GM23248 (cell line): ENCODE measurements at regions not wholly inside any gene's neighbourhood (a gene's known extent, or its start where the extent isn't known, plus 50 kb on each side); places are given as distances from the start of the nearest gene placed in this dataset.

ENCODE experiments used
- DNase-seq: peaks from one replicate; pipeline ENCODE4 v3.0.0-alpha.2; 2015
- H2AFZ ChIP-seq: fragments of 200-600 bp; sonication (generic); 2 replicates; pipeline ENCODE4 v1.6.1; 2016; ENCODE audit warnings: antibody characterized with exemption
- H3F3A ChIP-seq: fragments of 200-600 bp; sonication (generic); 2 replicates; pipeline ENCODE4 v1.6.1; 2016; ENCODE audit warnings: mild to moderate bottlenecking, antibody characterized with exemption, mixed run types; ENCODE audit not compliant: insufficient read depth
- H3K27ac ChIP-seq: fragments of 200-600 bp; sonication (generic); 2 replicates; pipeline ENCODE4 v1.5.1; 2016; ENCODE audit warnings: mild to moderate bottlenecking
- H3K27me3 ChIP-seq: fragments of 200-600 bp; sonication (generic); replicated peaks from 2 replicates; pipeline ENCODE4 v1.6.1; 2016; ENCODE audit warnings: mild to moderate bottlenecking; ENCODE audit not compliant: insufficient read depth
- H3K36me3 ChIP-seq: fragments of 200-600 bp; sonication (generic); 2 replicates; pipeline ENCODE4 v1.6.1; 2016; ENCODE audit warnings: low read depth, mild to moderate bottlenecking
- H3K4me1 ChIP-seq: fragments of 200-600 bp; sonication (generic); 2 replicates; pipeline ENCODE4 v1.6.1; 2016; ENCODE audit warnings: mild to moderate bottlenecking; ENCODE audit not compliant: insufficient read depth
- H3K4me2 ChIP-seq: fragments of 200-600 bp; sonication (generic); one replicate; pipeline ENCODE4 v1.6.1; 2016; ENCODE audit warnings: mild to moderate bottlenecking; ENCODE audit not compliant: unreplicated experiment
- H3K4me3 ChIP-seq: fragments of 200-600 bp; sonication (generic); 2 replicates; pipeline ENCODE4 v1.5.1; 2016; ENCODE audit warnings: mild to moderate bottlenecking
- H3K79me2 ChIP-seq: fragments of 200-600 bp; sonication (generic); 2 replicates; pipeline ENCODE4 v1.6.1; 2016; ENCODE audit warnings: mild to moderate bottlenecking; ENCODE audit not compliant: insufficient read depth
- H3K9ac ChIP-seq: fragments of 200-600 bp; sonication (generic); 2 replicates; pipeline ENCODE4 v1.6.1; 2016; ENCODE audit warnings: mild to moderate bottlenecking
- H3K9me2 ChIP-seq: fragments of 200-600 bp; sonication (generic); 2 replicates; pipeline ENCODE4 v1.6.1; 2016; ENCODE audit warnings: mixed run types, mild to moderate bottlenecking, moderate library complexity; ENCODE audit not compliant: insufficient read depth
- H3K9me3 ChIP-seq: fragments of 200-600 bp; sonication (generic); one replicate; pipeline ENCODE4 v1.6.1; 2017; ENCODE audit warnings: low read depth
- H4K20me1 ChIP-seq: fragments of 200-600 bp; sonication (generic); 2 replicates; pipeline ENCODE4 v1.6.0; 2016; ENCODE audit not compliant: insufficient read depth
- EZH2 ChIP-seq: fragments of 200-600 bp; sonication (generic); IDR thresholded peaks from 2 replicates; pipeline ENCODE4 v1.6.1; 2018; ENCODE audit warnings: antibody characterized with exemption, mild to moderate bottlenecking; ENCODE audit not compliant: insufficient read depth, poor library complexity, severe bottlenecking
- EZH2phosphoT487 ChIP-seq: fragments of 200-600 bp; sonication (generic); IDR thresholded peaks from 2 replicates; pipeline ENCODE4 v1.6.1; 2018; ENCODE audit warnings: antibody characterized with exemption, moderate library complexity, mild to moderate bottlenecking, low read depth; ENCODE audit not compliant: insufficient read depth
- WGBS, 2 experiments: methylation state at CpG; one replicate each; pipeline ENCODE4 v1.1.6; 2015 to 2017; ENCODE audit warnings: low lambda C conversion rate in 2 of 2, low coverage in 1 of 2; ENCODE audit errors: missing lambda C conversion rate in 2 of 2; 5-methylcytosine and 5-hydroxymethylcytosine counted together
- in situ Hi-C: fragments of 300-500 bp; cut with MboI; formaldehyde crosslinking; loops from 2 replicates; pipeline ENCODE4 v1.15.0; 2020

GRCh38 chr10:21337171-21337792 lies 188.2 kb downstream of the SKIDA1 start:
- TF ChIP-seq EZH2phosphoT487, result no peak
- no peak for TF ChIP-seq EZH2
- no peak overlapping the region for H2AFZ ChIP-seq

DNA sequence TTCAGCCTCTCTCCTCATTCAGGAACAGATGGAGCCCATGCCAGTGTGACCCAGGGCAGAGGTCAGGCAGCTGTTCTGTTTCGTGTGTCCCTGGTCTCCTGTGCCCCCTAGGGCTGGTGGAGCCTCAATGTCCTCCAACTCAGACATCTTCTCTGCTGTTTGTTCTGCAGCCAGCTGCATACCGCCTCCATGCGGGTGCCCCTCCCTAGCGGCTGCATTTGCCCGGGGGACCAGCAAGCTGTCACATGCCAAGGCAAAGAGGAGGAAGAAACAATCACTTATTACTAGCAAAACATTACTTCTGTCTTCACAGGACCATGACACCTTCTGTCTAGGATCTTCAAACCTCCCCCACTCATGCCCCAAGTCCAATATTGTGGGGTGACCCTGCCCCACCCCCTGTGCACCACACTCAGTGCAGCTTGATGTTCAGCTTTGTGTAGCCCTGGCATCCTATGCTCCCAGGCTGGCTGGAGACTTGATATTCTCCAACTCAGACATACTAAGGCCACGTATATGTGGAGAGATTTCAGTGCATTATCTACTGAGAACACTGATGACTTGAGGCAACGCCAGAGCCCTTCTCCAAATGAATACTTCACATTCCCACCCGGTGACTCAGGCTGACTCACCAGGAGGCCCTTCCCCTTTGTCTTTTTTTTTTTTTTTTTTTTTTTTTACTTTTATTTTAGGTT lies 188.9 kb downstream of the SKIDA1 start:
- no peaks in the 10 kb centered on the region for H3K36me3 ChIP-seq
- peak overlapping the region; percentile 37 for H3K4me2 ChIP-seq
- H4K20me1 ChIP-seq, result no peaks in the 10 kb centered on the region
- in situ Hi-C loops, result no loop called here
- TF ChIP-seq EZH2 (no peak), EZH2phosphoT487 (no peak)
- peaks cover 22% of the 10 kb centered on the region for H3K4me1 ChIP-seq
- WGBS, 2 experiments, result 6 to 8% methylated on average over 8 of the region's 8 CpGs
- peak overlapping the region; percentile 67 for H3K27ac ChIP-seq
- peak overlapping the region; percentile 11; the same call in 1 of the 2 replicates for H3K9ac ChIP-seq
- H3K9me3 ChIP-seq, result no peaks in the 10 kb centered on the region
- no peaks in the 10 kb centered on the region for H3K79me2 ChIP-seq
- H3K4me3 ChIP-seq, result no peak overlapping the region
- peak; percentile 95 for DNase-seq
- H2AFZ ChIP-seq, result no peak overlapping the region
- H3F3A ChIP-seq, result peaks cover 24% of the 10 kb centered on the region
- no peaks in the 10 kb centered on the region for H3K9me2 ChIP-seq
- H3K27me3 ChIP-seq, result no peaks in the 10 kb centered on the region

More at GRCh38 chr10:21337171-21337792, 188.2 kb downstream of the SKIDA1 start:
- peaks cover 24% of the 10 kb centered on the region for H3F3A ChIP-seq
- H3K79me2 ChIP-seq, result no peaks in the 10 kb centered on the region
- in situ Hi-C loops, result no loop called here
- no peak for DNase-seq
- H3K27ac ChIP-seq, result no peak overlapping the region
- H3K9me2 ChIP-seq, result no peaks in the 10 kb centered on the region
- H3K9ac ChIP-seq, result no peak overlapping the region
- H3K4me2 ChIP-seq, result no peak overlapping the region
- H3K4me1 ChIP-seq, result peaks cover 22% of the 10 kb centered on the region
- no peak overlapping the region for H3K4me3 ChIP-seq
- WGBS, 2 experiments, result 63 to 68% methylated on average over 6 to 7 of the region's 7 CpGs
- H3K36me3 ChIP-seq, result no peaks in the 10 kb centered on the region
- no peaks in the 10 kb centered on the region for H3K9me3 ChIP-seq
- H4K20me1 ChIP-seq, result no peaks in the 10 kb centered on the region
- no peaks in the 10 kb centered on the region for H3K27me3 ChIP-seq

DNA sequence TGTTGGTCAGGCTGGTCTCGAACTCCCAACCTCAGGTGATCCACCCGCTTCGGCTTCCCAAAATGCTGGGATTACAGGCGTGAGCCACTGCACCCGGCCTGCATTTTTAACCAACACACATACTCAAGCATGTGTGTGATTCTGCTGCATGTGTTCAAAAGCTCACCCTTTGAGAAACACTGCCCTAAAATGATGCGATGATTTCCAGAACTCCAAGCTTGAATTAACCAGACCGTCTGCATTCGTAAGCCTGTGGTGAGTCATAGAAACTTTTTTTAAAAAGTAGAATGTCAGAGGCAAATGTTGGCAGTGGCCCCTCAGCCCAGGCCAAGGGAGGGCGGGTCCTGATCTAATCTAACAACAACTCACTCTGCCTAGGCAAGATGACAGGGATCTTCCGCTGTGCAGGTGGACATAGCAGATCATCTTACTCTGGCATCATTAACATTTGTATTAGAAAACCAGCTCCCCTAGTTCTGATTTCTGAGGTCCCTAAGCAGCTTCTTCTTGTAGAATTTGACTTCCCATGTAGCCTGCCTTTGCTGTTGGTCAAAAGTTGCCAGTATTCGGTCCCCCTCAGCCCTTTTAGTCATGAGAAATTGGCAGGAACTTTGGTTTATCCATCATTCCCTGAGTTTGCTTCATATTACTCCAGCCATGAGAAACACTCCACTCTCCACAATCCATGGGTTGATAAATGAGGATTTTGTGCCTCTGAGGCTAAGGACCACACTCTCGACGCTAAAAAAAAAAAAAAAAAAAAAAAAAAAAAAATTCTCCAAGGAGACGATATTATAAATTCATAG lies 190.4 kb downstream of the SKIDA1 start:
- peak overlapping the region; percentile 32; the same call in 1 of the 2 replicates for H3K9ac ChIP-seq
- 15 to 17% methylated on average over 14 of the region's 14 CpGs for WGBS, 2 experiments
- DNase-seq, result peak; percentile 95
- H3K4me2 ChIP-seq, result peak overlapping the region; percentile 16
- in situ Hi-C loops, result no loop called here
- no peaks in the 10 kb centered on the region for H4K20me1 ChIP-seq
- H3K9me2 ChIP-seq, result no peaks in the 10 kb centered on the region
- H3F3A ChIP-seq, result peaks cover 24% of the 10 kb centered on the region
- peak overlapping the region; percentile 79 for H3K27ac ChIP-seq
- H3K4me1 ChIP-seq, result peaks cover 26% of the 10 kb centered on the region
- no peak overlapping the region for H2AFZ ChIP-seq
- no peaks in the 10 kb centered on the region for H3K36me3 ChIP-seq
- no peak overlapping the region for H3K4me3 ChIP-seq
- H3K27me3 ChIP-seq, result no peaks in the 10 kb centered on the region
- H3K79me2 ChIP-seq, result no peaks in the 10 kb centered on the region
- no peaks in the 10 kb centered on the region for H3K9me3 ChIP-seq
- TF ChIP-seq EZH2 (no peak), EZH2phosphoT487 (no peak)

DNA sequence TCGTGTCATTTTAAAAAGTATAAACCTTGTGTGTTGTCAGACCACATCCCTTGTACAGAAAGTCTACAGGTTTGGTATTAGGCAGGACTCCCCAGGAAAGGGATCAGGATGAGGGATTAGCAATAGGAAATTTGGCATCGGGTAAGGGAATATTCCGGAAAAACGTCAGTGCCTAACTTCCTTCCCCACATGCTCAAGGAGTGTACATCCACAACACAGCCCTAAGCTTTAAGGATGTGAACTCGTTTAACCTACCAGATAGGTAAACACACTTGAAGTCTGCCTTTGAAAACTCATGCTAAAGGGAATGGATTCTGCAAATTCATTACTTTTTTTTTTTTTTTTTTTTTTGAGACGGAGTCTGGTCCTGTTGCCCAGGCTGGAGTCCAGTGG lies 194.9 kb downstream of the SKIDA1 start:
- Histone ChIP-seq H3K4me3 (no peak overlapping the region), H3K79me2 (no peaks in the 10 kb centered on the region), H4K20me1 (no peaks in the 10 kb centered on the region), H3K27me3 (no peaks in the 10 kb centered on the region), H3K27ac (no peak overlapping the region), H3K4me2 (no peak overlapping the region), H3K9me3 (no peaks in the 10 kb centered on the region), H3K4me1 (peaks cover 18% of the 10 kb centered on the region), H3K36me3 (no peaks in the 10 kb centered on the region), H2AFZ (no peak overlapping the region), H3K9me2 (no peaks in the 10 kb centered on the region), H3K9ac (no peak overlapping the region), H3F3A (peaks cover 13% of the 10 kb centered on the region)
- DNase-seq, result no peak
- WGBS, 2 experiments, result 63 to 67% methylated on average over 6 of the region's 6 CpGs
- in situ Hi-C loops, result no loop called here
- TF ChIP-seq EZH2, result no peak
- TF ChIP-seq EZH2phosphoT487, result no peak
